NCI-H345 treated with DMSO at 0.1 percent for 48 hours (cell line): ENCODE measurements at regions not wholly inside any gene's neighbourhood (a gene's known extent, or its start where the extent isn't known, plus 50 kb on each side); places are given as distances from the start of the nearest gene placed in this dataset.

Source experiments
- DNase-seq: peaks from one replicate; lab custom pipeline; 2025; ENCODE audit not compliant: unreplicated experiment; lab: John Stamatoyannopoulos, UW

GRCh38 chr2:240338274-240338673, 97.2 kb upstream of the GPC1 start:
- DNase-seq = no peak

- DNase-seq = no peak
Observed at GRCh38 chr2:240339411-240340360, 95.8 kb upstream of the GPC1 start.

- DNase-seq = no peak
Observed at GRCh38 chr2:240340361-240340761, 95.1 kb upstream of the GPC1 start.

DNA sequence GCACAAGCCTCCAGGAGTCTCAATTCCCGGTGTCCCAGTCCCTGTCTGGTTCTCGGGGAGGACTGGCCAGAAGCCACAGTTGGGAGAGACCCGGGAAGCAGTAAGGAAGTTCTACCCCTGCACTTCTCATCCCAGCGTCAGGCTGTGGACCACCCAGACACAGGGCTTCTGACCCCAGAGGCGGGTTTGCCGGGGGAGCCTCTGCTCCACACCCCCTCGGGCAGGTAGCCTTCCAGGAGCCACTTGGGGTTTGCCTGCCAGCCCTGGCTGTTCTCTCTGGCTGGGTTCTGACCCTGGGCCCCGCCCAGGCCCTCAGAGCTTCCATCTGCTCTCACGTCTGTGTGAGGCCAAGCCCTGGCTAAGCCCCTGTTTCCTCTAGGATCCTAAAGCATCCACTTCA, 94.4 kb upstream of the GPC1 start:
- no peak for DNase-seq

DNA sequence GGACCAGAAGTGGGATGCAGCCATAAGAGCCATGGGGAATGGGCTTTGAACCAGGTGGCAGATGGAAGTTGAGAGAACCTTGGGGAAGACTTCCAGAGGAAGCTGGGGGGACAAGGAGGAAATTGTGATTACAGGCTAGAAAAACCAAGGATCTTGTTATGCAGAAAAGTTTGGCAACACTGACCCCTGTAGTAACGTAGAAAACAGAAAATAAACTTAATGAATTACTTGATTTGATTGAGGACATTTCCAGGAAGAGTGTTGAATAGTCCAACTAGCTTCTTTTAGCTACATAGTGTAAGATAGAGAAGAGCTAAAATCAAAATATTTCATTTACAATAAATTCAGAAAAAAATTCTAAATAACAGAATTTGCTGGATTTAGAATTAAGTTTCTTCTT, 91.9 kb upstream of the GPC1 start:
- no peak for DNase-seq

- no peak for DNase-seq
Observed at GRCh38 chr2:240344904-240345303, 90.6 kb upstream of the GPC1 start.

DNA sequence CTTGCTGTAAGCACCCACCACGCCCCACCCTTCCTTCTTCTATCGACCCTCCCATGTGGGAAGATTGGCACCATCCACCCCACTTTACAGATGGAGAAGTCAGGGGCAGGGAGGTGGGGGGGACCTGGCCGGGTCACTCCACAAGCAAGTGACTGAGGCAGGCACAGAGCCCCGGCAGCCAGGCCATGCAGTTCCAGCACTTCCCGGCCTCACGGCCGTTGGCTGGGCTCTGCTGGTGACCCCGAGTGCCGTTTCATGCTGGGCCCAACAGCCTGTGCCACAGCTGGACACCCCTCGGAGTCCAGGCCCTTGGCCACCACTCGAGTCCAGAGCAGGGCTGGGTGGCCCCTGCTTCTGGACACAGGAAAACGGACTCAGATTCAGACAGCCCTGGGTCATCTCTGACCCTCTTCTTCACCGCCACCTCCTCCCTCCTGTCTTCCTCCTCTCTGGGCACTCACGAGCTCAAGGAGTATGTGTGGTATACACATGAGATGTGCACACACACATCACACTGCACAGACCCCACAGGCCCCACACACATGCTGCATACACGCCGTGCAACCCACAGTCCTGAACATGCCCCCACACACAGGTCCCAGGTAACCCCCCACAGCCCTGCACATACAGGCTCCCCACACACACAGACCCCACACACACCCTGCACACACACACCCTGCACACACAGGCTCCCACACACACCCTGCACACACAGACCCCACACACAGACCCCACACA, 89.3 kb upstream of the GPC1 start:
- DNase-seq = no peak

DNA sequence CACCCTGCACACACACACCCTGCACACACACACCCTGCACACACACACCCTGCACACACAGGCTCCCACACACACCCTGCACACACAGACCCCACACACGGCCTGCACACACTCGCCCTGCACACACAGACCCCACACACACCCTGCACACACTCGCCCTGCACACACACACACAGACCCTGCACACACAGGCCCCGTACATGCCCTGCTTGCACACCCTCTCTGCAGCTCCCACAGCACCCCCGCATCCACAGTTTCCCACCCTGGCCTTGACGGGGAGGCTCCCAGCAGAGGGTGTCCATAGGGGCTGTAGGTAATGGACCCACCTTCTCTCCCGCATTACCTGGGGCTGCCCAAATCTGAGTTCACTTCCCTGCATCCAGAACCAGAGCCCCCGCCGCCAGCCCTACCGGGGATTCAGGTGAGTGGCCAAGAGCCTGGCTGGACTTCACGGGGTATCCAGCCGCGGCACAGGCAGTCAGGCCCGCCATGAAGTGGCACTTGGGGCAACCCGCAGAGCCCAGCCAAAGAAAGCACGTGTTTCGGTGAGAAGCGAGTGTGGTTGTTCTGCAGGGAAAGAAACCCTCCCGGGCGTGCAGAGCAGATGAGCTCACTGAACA, 88.6 kb upstream of the GPC1 start:
- DNase-seq = no peak

- no peak for DNase-seq
Observed at GRCh38 chr2:240347373-240347940, 88.0 kb upstream of the GPC1 start.

DNA sequence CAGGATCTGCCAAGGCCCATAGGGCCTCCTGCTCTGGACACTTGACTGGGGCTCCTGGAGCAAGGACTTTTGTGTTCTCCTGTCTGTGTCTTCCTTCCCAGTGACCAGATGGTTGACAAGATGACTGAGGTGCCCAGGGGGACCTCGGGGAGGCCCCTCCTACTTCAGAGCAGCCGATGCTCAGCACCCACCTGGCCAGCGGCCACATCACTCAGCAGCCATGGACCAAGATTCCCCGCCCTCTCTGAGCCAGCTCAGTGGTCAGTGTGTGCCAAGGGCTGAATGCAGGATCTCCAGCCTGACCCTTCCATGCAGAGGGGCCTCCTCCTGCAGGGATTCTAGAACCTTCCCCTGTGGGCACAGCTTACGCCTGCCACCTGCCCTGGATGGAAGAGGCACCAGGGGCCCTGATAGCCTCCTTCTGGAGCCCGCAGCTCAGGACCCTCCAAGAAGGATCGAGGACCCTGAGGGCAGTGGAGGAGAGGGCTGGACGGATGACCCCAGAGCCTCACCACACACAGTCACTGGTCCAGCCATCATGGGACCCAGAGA, 87.4 kb upstream of the GPC1 start:
- no peak for DNase-seq

GRCh38 chr2:240348522-240348921, 86.9 kb upstream of the GPC1 start:
- DNase-seq = no peak

- DNase-seq = peak; percentile 31
Observed at GRCh38 chr2:240349133-240350005, 86.1 kb upstream of the GPC1 start.

GRCh38 chr2:240350006-240350355, 85.5 kb upstream of the GPC1 start:
- no peak for DNase-seq

- no peak for DNase-seq
Observed at GRCh38 chr2:240350696-240351087, 84.8 kb upstream of the GPC1 start.

GRCh38 chr2:240351088-240351741, 84.2 kb upstream of the GPC1 start:
- DNase-seq = no peak

- DNase-seq = peak; percentile 93
Observed at GRCh38 chr2:240351826-240352426, 83.5 kb upstream of the GPC1 start.

- no peak for DNase-seq
Observed at GRCh38 chr2:240353086-240353798, 82.2 kb upstream of the GPC1 start.

DNA sequence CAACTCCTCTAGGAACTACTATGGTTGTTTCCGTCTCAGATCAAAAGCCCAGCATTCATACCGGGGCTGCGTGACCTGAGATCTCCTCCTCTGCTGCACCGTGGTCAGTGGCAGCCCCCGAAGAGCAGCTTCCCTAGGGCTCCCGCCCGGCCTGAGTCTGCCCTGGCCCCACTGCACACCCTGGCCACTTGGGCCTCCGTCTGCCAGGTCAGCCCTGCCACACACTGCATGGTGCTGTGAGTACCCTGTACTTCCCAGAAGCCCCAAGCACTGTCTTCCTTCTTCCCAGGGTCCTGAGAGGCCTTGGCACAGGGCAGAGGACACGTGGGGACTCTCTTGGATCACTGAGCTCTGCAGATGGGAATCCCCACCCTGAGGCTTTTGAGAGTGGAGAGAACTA, 81.5 kb upstream of the GPC1 start:
- DNase-seq = no peak
